Thyroid gland (tissue), 4 donors: ENCODE measurements at regions not wholly inside any gene's neighbourhood (a gene's known extent, or its start where the extent isn't known, plus 50 kb on each side); places are given as distances from the start of the nearest gene placed in this dataset.

ENCODE experiments used
- CTCF ChIP-seq, 6 experiments: fragments of 200-600 bp in 3 of 6; fragments of 450-650 bp in 3 of 6; sonication (generic) in 3 of 6; IDR thresholded peaks; one replicate each; pipeline ENCODE4 v1.5.1; 2016 to 2019; ENCODE audit warnings: antibody characterized with exemption in 6 of 6, mild to moderate bottlenecking in 2 of 6, inconsistent platforms in 1 of 6, moderate library complexity in 1 of 6
- POLR2A ChIP-seq, 2 donors: fragments of 450-650 bp; IDR thresholded peaks; one replicate each; pipeline ENCODE4 v1.6.1; 2017; ENCODE audit warnings: antibody characterized with exemption in 2 of 2, mild to moderate bottlenecking in 2 of 2, moderate library complexity in 1 of 2

GRCh38 chr2:64853306-64853705, 135.9 kb upstream of the SLC1A4 start:
- TF ChIP-seq CTCF (IDR thresholded peaks at IDR 0.05) (no peak), POLR2A (IDR thresholded peaks at IDR 0.05) (no peak)
